GM18520 (cell line): ENCODE measurements at regions not wholly inside any gene's neighbourhood (a gene's known extent, or its start where the extent isn't known, plus 50 kb on each side); places are given as distances from the start of the nearest gene placed in this dataset.

Source experiments
- ATAC-seq: cut with Tn5 transposase; IDR thresholded peaks from one replicate; pipeline ENCODE4 v1.9.1; 2021; ENCODE audit not compliant: unreplicated experiment

- ATAC-seq: no peak
These were observed 1038.3 kb downstream of the AMY1C start for GRCh38 chr1:104787866-104788510.

- ATAC-seq: no peak
These were observed 1041.3 kb downstream of the AMY1C start for GRCh38 chr1:104791030-104791429.

GRCh38 chr1:104794035-104794434 is 1044.3 kb downstream of the AMY1C start:
- ATAC-seq: no peak

GRCh38 chr1:104795931-104796330 is 1046.2 kb downstream of the AMY1C start:
- ATAC-seq: no peak

GRCh38 chr1:104797982-104798381 is 1048.3 kb downstream of the AMY1C start:
- ATAC-seq: no peak

- no peak for ATAC-seq
These were observed 1051.6 kb downstream of the AMY1C start for GRCh38 chr1:104801344-104801743.

GRCh38 chr1:104804147-104804546 is 1054.4 kb downstream of the AMY1C start:
- no peak for ATAC-seq

- ATAC-seq: no peak
These were observed 1057.9 kb downstream of the AMY1C start for GRCh38 chr1:104807590-104807989.

- no peak for ATAC-seq
These were observed 1075.7 kb downstream of the AMY1C start for GRCh38 chr1:104825401-104825800.

- ATAC-seq: no peak
These were observed 1080.8 kb downstream of the AMY1C start for GRCh38 chr1:104830534-104830933.

- no peak for ATAC-seq
These were observed 1102.5 kb downstream of the AMY1C start for GRCh38 chr1:104852151-104852550.

GRCh38 chr1:104853276-104853675 is 1103.6 kb downstream of the AMY1C start:
- no peak for ATAC-seq

GRCh38 chr1:104854529-104854928 is 1104.8 kb downstream of the AMY1C start:
- ATAC-seq: no peak

GRCh38 chr1:104855550-104855949 is 1105.9 kb downstream of the AMY1C start:
- ATAC-seq: no peak

GRCh38 chr1:104856091-104856490 is 1106.4 kb downstream of the AMY1C start:
- no peak for ATAC-seq

GRCh38 chr1:104856518-104856917 is 1106.8 kb downstream of the AMY1C start:
- no peak for ATAC-seq

GRCh38 chr1:104868794-104869193 is 1119.1 kb downstream of the AMY1C start:
- no peak for ATAC-seq

- ATAC-seq: peak; percentile 92
These were observed 1124.3 kb downstream of the AMY1C start for GRCh38 chr1:104874044-104874443.

GRCh38 chr1:104878203-104878909 is 1128.7 kb downstream of the AMY1C start:
- no peak for ATAC-seq

GRCh38 chr1:104884939-104885338 is 1135.2 kb downstream of the AMY1C start:
- no peak for ATAC-seq

- no peak for ATAC-seq
These were observed 1155.6 kb downstream of the AMY1C start for GRCh38 chr1:104905322-104905721.

- ATAC-seq: no peak
These were observed 1156.4 kb downstream of the AMY1C start for GRCh38 chr1:104906141-104906540.

- no peak for ATAC-seq
These were observed 1169.5 kb downstream of the AMY1C start for GRCh38 chr1:104919188-104919587.
